A549 (cell line): ENCODE measurements at regions not wholly inside any gene's neighbourhood (a gene's known extent, or its start where the extent isn't known, plus 50 kb on each side); places are given as distances from the start of the nearest gene placed in this dataset.

Source experiments
- ATAC-seq, 2 experiments: fragments of 200-7000 bp in 1 of 2; fragments of >200 bp in 1 of 2; cut with Nextera tagmentation in 1 of 2; cut with Tn5 transposase in 1 of 2; 3 replicates each; pipeline versions ENCODE4 v1.8.0 to v1.9.1; 2018 to 2020; ENCODE audit warnings: mild to moderate bottlenecking in 1 of 2, moderate library complexity in 1 of 2
- CTCF ChIA-PET: fragments of 300-600 bp; sonication (Branson Sonifier 250); formaldehyde crosslinking; extraction: SDS; loops from one replicate; lab custom pipeline; 2021; ENCODE audit warnings: antibody characterized with exemption, inconsistent platforms; lab: Yijun Ruan, JAX
- POLR2A ChIA-PET: fragments of 350-600 bp; formaldehyde crosslinking; extraction: SDS; loops from one replicate; lab custom pipeline; 2021; ENCODE audit warnings: antibody characterized with exemption, inconsistent platforms; lab: Yijun Ruan, JAX
- DNase-seq, 2 experiments: peaks; one replicate each; pipeline versions ENCODE4 v3.0.0 to v3.0.0-alpha.2; 2011 to 2016; ENCODE audit warnings: low read depth in 1 of 2, low spot score in 1 of 2
- FAIRE-seq: peaks from 2 replicates; lab custom pipeline; 2011; peaks lifted over from hg19 to GRCh38; lab: Jason Lieb, UNC
- H3K27ac ChIP-seq, 2 experiments: fragments of >200 bp; sonication (Bioruptor Twin); formaldehyde crosslinking; 3 replicates each; pipeline ENCODE4 v1.5.1; 2016 to 2017
- H3K4me1 ChIP-seq: fragments of >200 bp; sonication (Bioruptor Twin); formaldehyde crosslinking; 3 replicates; pipeline ENCODE4 v1.6.1; 2016
- H3K4me2 ChIP-seq: fragments of >200 bp; sonication (Bioruptor Twin); formaldehyde crosslinking; 3 replicates; pipeline ENCODE4 v1.6.1; 2016
- H3K4me3 ChIP-seq: fragments of >200 bp; sonication (Bioruptor Twin); formaldehyde crosslinking; 3 replicates; pipeline ENCODE4 v1.5.1; 2016
- H3K9me3 ChIP-seq: fragments of >200 bp; sonication (Bioruptor Twin); formaldehyde crosslinking; 3 replicates; pipeline ENCODE4 v1.6.1; 2016
- BCL3 ChIP-seq: fragments of >200 bp; sonication (Bioruptor Twin); formaldehyde crosslinking; IDR thresholded peaks from 3 replicates; pipeline ENCODE4 v1.6.1; 2016
- BHLHE40 ChIP-seq: IDR thresholded peaks from 2 replicates; pipeline ENCODE4 v1.6.1; 2012; ENCODE audit warnings: low read depth, low read length, inconsistent platforms
- CBX2 ChIP-seq: fragments of 200-600 bp; sonication (generic); IDR thresholded peaks from 2 replicates; pipeline ENCODE4 v1.6.1; 2016; ENCODE audit warnings: low read depth, mild to moderate bottlenecking, borderline replicate concordance
- CHD2 ChIP-seq: fragments of 150-350 bp; IDR thresholded peaks from 2 replicates; pipeline ENCODE4 v1.6.1; 2014; ENCODE audit warnings: low read length; ENCODE audit not compliant: partially characterized antibody
- CTCF ChIP-seq: fragments of >200 bp; sonication (Bioruptor Twin); formaldehyde crosslinking; IDR thresholded peaks from 3 replicates; pipeline ENCODE4 v1.5.1; 2016
- EHMT2 ChIP-seq: fragments of 200-600 bp; sonication (generic); IDR thresholded peaks from 2 replicates; pipeline ENCODE4 v1.6.1; 2016; ENCODE audit warnings: antibody characterized with exemption, low read depth, mild to moderate bottlenecking, moderate library complexity
- ESRRA ChIP-seq: fragments of 150-350 bp; IDR thresholded peaks from 2 replicates; pipeline ENCODE4 v1.6.1; 2014; ENCODE audit warnings: mild to moderate bottlenecking, low read length, borderline replicate concordance
- FOSB ChIP-seq: fragments of 250-450 bp; sonication (Bioruptor Pico); IDR thresholded peaks from 2 replicates; pipeline ENCODE4 v1.5.0; 2020; ENCODE audit warnings: mild to moderate bottlenecking, moderate library complexity
- FOSL2 ChIP-seq, 2 experiments: fragments of 450-650 bp in 1 of 2; fragments of >200 bp in 1 of 2; sonication (Bioruptor Twin) in 1 of 2; formaldehyde crosslinking; IDR thresholded peaks; 2 replicates each; pipeline versions ENCODE4 v1.5.0 to v1.6.1; 2016 to 2020; ENCODE audit warnings: mild to moderate bottlenecking in 1 of 2, moderate library complexity in 1 of 2
- HES2 ChIP-seq: fragments of >200 bp; sonication (Bioruptor Twin); formaldehyde crosslinking; IDR thresholded peaks from 2 replicates; pipeline ENCODE4 v1.6.1; 2016
- HOXA7 ChIP-seq: fragments of 250-450 bp; sonication (Bioruptor Pico); IDR thresholded peaks from 2 replicates; pipeline ENCODE4 v1.5.0; 2020; ENCODE audit warnings: mild to moderate bottlenecking, moderate library complexity
- JUN ChIP-seq, 2 experiments: fragments of >200 bp; sonication (Bioruptor Twin); formaldehyde crosslinking; IDR thresholded peaks; 2 replicates in 1 of 2; 3 replicates in 1 of 2; pipeline ENCODE4 v1.6.1; 2016 to 2017
- KDM1A ChIP-seq: fragments of 200-600 bp; sonication (generic); IDR thresholded peaks from 2 replicates; pipeline ENCODE4 v1.6.1; 2016; ENCODE audit warnings: low read depth, mild to moderate bottlenecking
- MAX ChIP-seq: IDR thresholded peaks from 2 replicates; pipeline ENCODE4 v1.6.1; 2012
- NFE2L2 ChIP-seq: fragments of 150-350 bp; conservative IDR thresholded peaks from 2 replicates; pipeline ENCODE4 v1.6.1; 2014; ENCODE audit warnings: low read length
- NPAS2 ChIP-seq: fragments of 250-450 bp; sonication (Bioruptor Pico); IDR thresholded peaks from 2 replicates; pipeline ENCODE4 v1.8.0; 2022; ENCODE audit warnings: mild to moderate bottlenecking, moderate library complexity, borderline replicate concordance
- PBX3 ChIP-seq: IDR thresholded peaks from 2 replicates; pipeline ENCODE4 v1.6.1; 2012
- PHF8 ChIP-seq: fragments of 200-600 bp; sonication (generic); IDR thresholded peaks from 2 replicates; pipeline ENCODE4 v1.6.1; 2016; ENCODE audit warnings: low read depth, mild to moderate bottlenecking, antibody characterized with exemption, moderate library complexity, borderline replicate concordance
- POLR2A ChIP-seq: IDR thresholded peaks from 2 replicates; pipeline ENCODE4 v1.6.1; 2012; ENCODE audit warnings: mild to moderate bottlenecking, low read length
- RFX5 ChIP-seq: fragments of 450-650 bp; IDR thresholded peaks from 2 replicates; pipeline ENCODE4 v1.7.1; 2014; ENCODE audit warnings: antibody characterized with exemption, mild to moderate bottlenecking, moderate library complexity
- RNF2 ChIP-seq: fragments of 200-600 bp; sonication (generic); IDR thresholded peaks from 2 replicates; pipeline ENCODE4 v1.6.1; 2016; ENCODE audit warnings: low read depth, mild to moderate bottlenecking, antibody characterized with exemption, moderate library complexity, borderline replicate concordance
- SREBF2 ChIP-seq: fragments of 450-650 bp; IDR thresholded peaks from 2 replicates; pipeline ENCODE4 v1.6.1; 2014; ENCODE audit warnings: mild to moderate bottlenecking, moderate library complexity
- TFCP2L1 ChIP-seq: fragments of 250-450 bp; sonication (Bioruptor Pico); IDR thresholded peaks from 2 replicates; pipeline ENCODE4 v1.5.0; 2021; ENCODE audit warnings: mild to moderate bottlenecking
- TP53 ChIP-seq: fragments of 250-450 bp; sonication (Bioruptor Pico); IDR thresholded peaks from 2 replicates; pipeline ENCODE4 v1.5.0; 2021; ENCODE audit warnings: mild to moderate bottlenecking, moderate library complexity
- ZC3H11A ChIP-seq: fragments of 450-650 bp; IDR thresholded peaks from 2 replicates; pipeline ENCODE4 v1.6.1; 2014; ENCODE audit warnings: antibody characterized with exemption, mild to moderate bottlenecking
- WGBS: methylation state at CpG from one replicate; pipeline ENCODE4 v1.1.6; 2017; ENCODE audit errors: missing lambda C conversion rate; 5-methylcytosine and 5-hydroxymethylcytosine counted together

- TF ChIP-seq PHF8 (no peak), TFCP2L1 (CRISPR knock-in tag) (no peak), SREBF2 (no peak), ZC3H11A (no peak), MAX (no peak), ESRRA (no peak), RFX5 (no peak), FOSL2 (IDR thresholded peaks at IDR 0.05) (no peak), FOSL2 (CRISPR knock-in tag; IDR thresholded peaks at IDR 0.05) (no peak), KDM1A (no peak), TP53 (CRISPR knock-in tag) (no peak)
Measured at GRCh38 chr22:49198705-49199084, 629.0 kb downstream of the BRD1 start (continued).

GRCh38 chr22:49197986-49198704 is 629.5 kb downstream of the BRD1 start:
- no peak overlapping the region for H3K4me2 ChIP-seq
- H3K4me1 ChIP-seq, result no peaks in the 10 kb centered on the region
- ChIA-PET CTCF (no interaction called here), POLR2A (no interaction called here)
- H3K27ac ChIP-seq, result no peak overlapping the region
- no peak overlapping the region for H3K4me3 ChIP-seq
- FAIRE-seq, result no peak
- ATAC-seq, result no peak
- no peaks in the 10 kb centered on the region for H3K9me3 ChIP-seq
- DNase-seq, result no peak
- 40% methylated on average over 14 of the region's 20 CpGs for WGBS
- TF ChIP-seq NPAS2 (no peak), BHLHE40 (no peak), MAX (no peak), RNF2 (no peak), TFCP2L1 (CRISPR knock-in tag) (no peak), CHD2 (no peak), PBX3 (no peak), RFX5 (no peak), FOSB (no peak), CTCF (no peak), BCL3 (no peak), TP53 (CRISPR knock-in tag) (no peak), HES2 (no peak)

GRCh38 chr22:49197505-49197904 is 630.2 kb downstream of the BRD1 start:
- Histone ChIP-seq H3K4me1 (no peaks in the 10 kb centered on the region), H3K4me3 (no peak overlapping the region), H3K9me3 (no peaks in the 10 kb centered on the region), H3K27ac (no peak overlapping the region), H3K4me2 (no peak overlapping the region)
- ChIA-PET POLR2A (no interaction called here), CTCF (no interaction called here)
- WGBS, result 3% methylated on average over 8 of the region's 16 CpGs
- FAIRE-seq (no peak), DNase-seq (no peak), ATAC-seq (no peak)
- no peak for TF ChIP-seq EHMT2
- TF ChIP-seq POLR2A, result no peak
- TF ChIP-seq HOXA7 (CRISPR knock-in tag), result no peak
- TF ChIP-seq JUN (IDR thresholded peaks at IDR 0.05), result no peak
- no peak for TF ChIP-seq CBX2
- TF ChIP-seq NFE2L2, result no peak
